IMR-90 (cell line): ENCODE measurements at regions not wholly inside any gene's neighbourhood (a gene's known extent, or its start where the extent isn't known, plus 50 kb on each side); places are given as distances from the start of the nearest gene placed in this dataset.

Experiments used
- CEBPB ChIP-seq: IDR thresholded peaks from 2 replicates; pipeline ENCODE4 v1.6.1; 2012; ENCODE audit warnings: low read depth, low read length, improper control_type of control experiment
- CHD1 ChIP-seq: IDR thresholded peaks from 2 replicates; pipeline ENCODE4 v1.6.1; 2012; ENCODE audit warnings: low read depth, low read length, improper control_type of control experiment
- CTCF ChIP-seq: conservative IDR thresholded peaks from 2 replicates; pipeline ENCODE4 v1.5.1; 2012; ENCODE audit warnings: mild to moderate bottlenecking, low read depth, low read length, improper control_type of control experiment
- ELK1 ChIP-seq: fragments of 150-350 bp; IDR thresholded peaks from 2 replicates; pipeline ENCODE4 v1.6.1; 2016; ENCODE audit warnings: low read depth, mild to moderate bottlenecking, low read length, moderate library complexity, borderline replicate concordance
- FOS ChIP-seq: fragments of 150-350 bp; IDR thresholded peaks from 2 replicates; pipeline ENCODE4 v1.6.1; 2016; ENCODE audit warnings: low read depth, low read length
- MAFK ChIP-seq: IDR thresholded peaks from 2 replicates; pipeline ENCODE4 v1.6.1; 2012; ENCODE audit warnings: low read depth, low read length, improper control_type of control experiment
- MXI1 ChIP-seq: IDR thresholded peaks from 2 replicates; pipeline ENCODE4 v1.6.1; 2012; ENCODE audit warnings: low read depth, mild to moderate bottlenecking, low read length, moderate library complexity, borderline replicate concordance
- POLR2A ChIP-seq: IDR thresholded peaks from 2 replicates; pipeline ENCODE4 v1.6.1; 2012; ENCODE audit warnings: mild to moderate bottlenecking, low read depth, low read length
- RAD21 ChIP-seq: IDR thresholded peaks from 2 replicates; pipeline ENCODE4 v1.6.1; 2012; ENCODE audit warnings: low read length, improper control_type of control experiment
- RCOR1 ChIP-seq: IDR thresholded peaks from 2 replicates; pipeline ENCODE4 v1.6.1; 2012; ENCODE audit warnings: mild to moderate bottlenecking, low read length, improper control_type of control experiment; ENCODE audit not compliant: insufficient replicate concordance
- SMC3 ChIP-seq: fragments of 150-350 bp; IDR thresholded peaks from 2 replicates; pipeline ENCODE4 v1.6.1; 2016; ENCODE audit warnings: low read depth, mild to moderate bottlenecking, antibody characterized with exemption, low read length, moderate library complexity
- USF2 ChIP-seq: fragments of 150-350 bp; IDR thresholded peaks from 2 replicates; pipeline ENCODE4 v1.6.1; 2017; ENCODE audit warnings: mild to moderate bottlenecking, antibody characterized with exemption, low read length, low read depth

GRCh38 chr2:198297350-198297749, 493.0 kb downstream of the PLCL1 start:
- TF ChIP-seq ELK1 (no peak), CTCF (no peak), POLR2A (no peak), FOS (no peak), CHD1 (no peak), CEBPB (no peak), RCOR1 (no peak), MAFK (no peak), SMC3 (no peak), MXI1 (no peak), RAD21 (no peak), USF2 (no peak)
